WERI-Rb-1 (cell line): ENCODE measurements at regions not wholly inside any gene's neighbourhood (a gene's known extent, or its start where the extent isn't known, plus 50 kb on each side); places are given as distances from the start of the nearest gene placed in this dataset.

ENCODE experiments used
- DNase-seq: peaks from one replicate; pipeline ENCODE4 v3.0.0-alpha.2; 2020
- H3K27ac ChIP-seq: fragments of 250-450 bp; sonication (Bioruptor Pico); 2 replicates; pipeline ENCODE4 v1.5.1; 2020; ENCODE audit warnings: mild to moderate bottlenecking, moderate library complexity
- H3K27me3 ChIP-seq: fragments of 250-450 bp; sonication (Bioruptor Pico); 2 replicates; pipeline ENCODE4 v1.5.1; 2021; ENCODE audit warnings: mild to moderate bottlenecking, low read depth, moderate library complexity; ENCODE audit not compliant: insufficient read depth, severe bottlenecking
- H3K36me3 ChIP-seq: fragments of 250-450 bp; sonication (Bioruptor Pico); 2 replicates; pipeline ENCODE4 v1.5.1; 2020; ENCODE audit warnings: mild to moderate bottlenecking, moderate library complexity
- H3K4me3 ChIP-seq: 2 replicates; pipeline ENCODE4 v1.5.1; 2011; ENCODE audit warnings: low read depth, mild to moderate bottlenecking, control low read depth, low read length
- H3K9me3 ChIP-seq: fragments of 250-450 bp; sonication (Bioruptor Pico); 2 replicates; pipeline ENCODE4 v1.5.1; 2021; ENCODE audit warnings: mild to moderate bottlenecking, moderate library complexity; ENCODE audit not compliant: severe bottlenecking
- TF ChIP-seq, protein P1 (sequence below): IDR thresholded peaks from 2 replicates; pipeline ENCODE4 v1.5.1; 2011; ENCODE audit warnings: low read depth, mild to moderate bottlenecking, control low read depth, inconsistent platforms, low read length

DNA sequence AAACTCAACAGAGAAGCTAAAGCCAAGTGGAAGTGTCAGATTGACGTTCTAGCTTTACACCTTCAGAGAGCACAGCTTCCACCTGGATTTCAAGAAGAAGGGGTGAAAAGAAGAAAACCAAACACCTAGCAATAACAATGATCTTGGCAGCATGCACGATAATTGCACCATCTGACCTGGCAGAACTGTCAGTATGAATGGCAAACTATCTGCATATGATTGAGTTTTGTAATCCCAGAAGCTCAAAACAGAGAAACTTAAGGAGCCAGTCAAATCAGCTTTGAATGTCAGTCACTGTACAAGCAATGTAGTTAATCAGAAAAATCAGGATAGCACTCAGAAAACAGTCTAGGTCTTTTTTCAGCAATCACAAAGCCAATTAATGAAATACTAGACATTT lies 427.1 kb downstream of the ZFHX3 start:
- Histone ChIP-seq H3K9me3 (no peaks in the 10 kb centered on the region), H3K36me3 (no peaks in the 10 kb centered on the region), H3K4me3 (no peak overlapping the region), H3K27me3 (no peaks in the 10 kb centered on the region), H3K27ac (no peak overlapping the region)
- TF ChIP-seq, protein P1, sequence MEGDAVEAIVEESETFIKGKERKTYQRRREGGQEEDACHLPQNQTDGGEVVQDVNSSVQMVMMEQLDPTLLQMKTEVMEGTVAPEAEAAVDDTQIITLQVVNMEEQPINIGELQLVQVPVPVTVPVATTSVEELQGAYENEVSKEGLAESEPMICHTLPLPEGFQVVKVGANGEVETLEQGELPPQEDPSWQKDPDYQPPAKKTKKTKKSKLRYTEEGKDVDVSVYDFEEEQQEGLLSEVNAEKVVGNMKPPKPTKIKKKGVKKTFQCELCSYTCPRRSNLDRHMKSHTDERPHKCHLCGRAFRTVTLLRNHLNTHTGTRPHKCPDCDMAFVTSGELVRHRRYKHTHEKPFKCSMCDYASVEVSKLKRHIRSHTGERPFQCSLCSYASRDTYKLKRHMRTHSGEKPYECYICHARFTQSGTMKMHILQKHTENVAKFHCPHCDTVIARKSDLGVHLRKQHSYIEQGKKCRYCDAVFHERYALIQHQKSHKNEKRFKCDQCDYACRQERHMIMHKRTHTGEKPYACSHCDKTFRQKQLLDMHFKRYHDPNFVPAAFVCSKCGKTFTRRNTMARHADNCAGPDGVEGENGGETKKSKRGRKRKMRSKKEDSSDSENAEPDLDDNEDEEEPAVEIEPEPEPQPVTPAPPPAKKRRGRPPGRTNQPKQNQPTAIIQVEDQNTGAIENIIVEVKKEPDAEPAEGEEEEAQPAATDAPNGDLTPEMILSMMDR: no peak
- DNase-seq: no peak

DNA sequence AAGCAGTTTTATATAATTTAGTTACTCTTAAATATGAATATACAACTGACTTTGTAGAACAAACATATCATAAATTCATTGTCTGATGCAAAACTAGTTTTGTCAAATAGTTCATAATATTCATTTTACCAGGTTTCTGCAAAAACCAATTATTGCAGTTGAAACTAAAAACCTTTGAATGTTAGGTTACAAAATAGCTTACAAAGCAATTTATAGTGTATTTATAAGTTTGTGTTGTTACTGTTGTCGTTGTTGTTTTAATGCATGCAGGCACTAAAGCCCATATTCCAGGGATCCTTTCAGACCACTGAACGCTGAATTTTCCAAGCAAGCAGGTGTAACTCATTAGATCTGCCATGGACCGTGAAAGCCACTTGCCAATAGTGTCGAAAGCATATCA lies 427.6 kb downstream of the ZFHX3 start:
- Histone ChIP-seq H3K27ac (no peak overlapping the region), H3K9me3 (no peaks in the 10 kb centered on the region), H3K4me3 (no peak overlapping the region), H3K27me3 (no peaks in the 10 kb centered on the region), H3K36me3 (no peaks in the 10 kb centered on the region)
- TF ChIP-seq, protein P1: no peak
- no peak for DNase-seq

DNA sequence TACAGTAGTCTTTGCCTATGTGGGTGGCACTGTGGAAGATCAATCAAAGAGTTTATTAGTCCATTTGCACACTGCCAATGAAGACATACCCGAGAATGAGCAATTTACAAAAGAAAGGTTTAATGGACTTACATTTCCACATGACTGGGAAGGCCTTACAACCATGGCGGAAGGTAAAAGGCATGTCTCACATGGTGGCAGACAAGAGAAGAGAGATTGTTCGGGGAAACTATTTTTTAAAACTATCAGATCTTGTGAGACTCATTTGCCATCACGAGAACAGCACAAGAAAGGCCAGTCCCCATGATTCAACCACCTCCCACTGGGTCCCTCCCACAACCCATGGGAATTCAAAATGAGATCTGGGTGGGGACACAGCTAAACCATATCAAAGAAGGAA lies 432.1 kb downstream of the ZFHX3 start:
- TF ChIP-seq, protein P1: no peak
- no peaks in the 10 kb centered on the region for H3K9me3 ChIP-seq
- no peak for DNase-seq
- no peaks in the 10 kb centered on the region for H3K27me3 ChIP-seq
- H3K4me3 ChIP-seq: no peak overlapping the region
- H3K27ac ChIP-seq: no peak overlapping the region
- H3K36me3 ChIP-seq: no peaks in the 10 kb centered on the region

DNA sequence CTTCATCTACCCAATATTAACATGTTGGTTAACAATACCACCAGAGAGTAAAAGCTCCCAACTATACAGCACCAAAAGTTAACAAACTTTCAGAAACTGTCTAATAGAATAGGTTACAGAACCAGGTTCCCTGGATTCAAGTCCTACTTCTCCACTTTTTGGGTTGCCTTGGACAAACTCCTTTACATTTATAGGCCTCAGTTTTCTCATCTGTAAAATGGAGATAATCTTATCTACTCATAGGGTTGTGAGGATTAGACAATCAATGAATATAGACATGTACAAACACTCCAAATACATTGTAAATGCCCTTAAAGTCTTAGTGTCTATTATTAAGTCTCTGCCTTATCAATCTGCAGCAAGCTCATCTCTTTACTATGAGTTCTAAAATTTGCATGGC lies 435.2 kb downstream of the ZFHX3 start:
- Histone ChIP-seq H3K27ac (no peak overlapping the region), H3K36me3 (no peaks in the 10 kb centered on the region), H3K27me3 (no peaks in the 10 kb centered on the region), H3K4me3 (no peak overlapping the region), H3K9me3 (no peaks in the 10 kb centered on the region)
- TF ChIP-seq, protein P1: no peak
- no peak for DNase-seq

DNA sequence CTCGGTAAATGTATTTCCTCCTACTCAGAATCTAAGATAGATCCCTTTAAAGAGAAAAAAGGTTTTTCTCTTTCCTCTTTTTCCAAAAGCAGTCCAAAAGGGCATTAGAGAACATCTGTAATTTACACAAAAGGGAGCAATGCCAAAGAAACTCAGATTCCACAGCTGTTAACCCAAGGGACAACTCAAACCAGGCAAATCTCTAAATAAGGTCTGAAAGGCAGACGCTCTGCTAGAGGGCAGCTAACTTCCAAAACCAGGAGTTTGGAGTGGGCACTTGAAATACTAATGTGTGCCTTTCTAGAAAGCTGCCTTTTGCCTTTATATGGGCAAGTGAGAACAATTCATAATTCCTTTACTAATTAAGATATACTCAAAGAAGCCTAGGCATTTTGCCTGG lies 435.7 kb downstream of the ZFHX3 start:
- Histone ChIP-seq H3K27me3 (no peaks in the 10 kb centered on the region), H3K9me3 (no peaks in the 10 kb centered on the region), H3K27ac (no peak overlapping the region), H3K4me3 (no peak overlapping the region), H3K36me3 (no peaks in the 10 kb centered on the region)
- TF ChIP-seq, protein P1: no peak
- DNase-seq: no peak

DNA sequence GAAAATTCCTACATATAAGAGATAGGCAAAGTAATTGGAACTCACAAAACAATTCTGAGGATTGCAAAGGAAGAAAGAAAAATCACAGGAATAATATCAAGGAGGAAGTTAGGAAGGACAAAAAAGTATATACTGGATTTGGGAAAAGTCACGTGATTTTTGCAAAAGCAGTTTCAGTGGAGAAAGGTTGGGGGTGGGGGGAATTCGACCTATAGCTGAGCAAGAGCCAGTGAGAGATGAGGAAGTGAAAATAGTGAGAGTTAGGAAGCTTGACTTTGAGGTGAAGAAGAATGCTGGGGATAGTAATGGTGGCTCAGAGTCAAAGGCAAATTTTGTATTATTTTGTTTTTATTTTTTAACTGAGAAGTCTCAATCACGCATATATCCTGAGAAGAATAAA lies 438.0 kb upstream of the PMFBP1 start:
- Histone ChIP-seq H3K27me3 (no peaks in the 10 kb centered on the region), H3K9me3 (no peaks in the 10 kb centered on the region), H3K4me3 (no peak overlapping the region), H3K36me3 (no peaks in the 10 kb centered on the region), H3K27ac (no peak overlapping the region)
- no peak for DNase-seq
- TF ChIP-seq, protein P1: no peak
